ENCODE measurements at regions not wholly inside any gene's neighbourhood (a gene's known extent, or its start where the extent isn't known, plus 50 kb on each side); places are given as distances from the start of the nearest gene placed in this dataset.

DNA sequence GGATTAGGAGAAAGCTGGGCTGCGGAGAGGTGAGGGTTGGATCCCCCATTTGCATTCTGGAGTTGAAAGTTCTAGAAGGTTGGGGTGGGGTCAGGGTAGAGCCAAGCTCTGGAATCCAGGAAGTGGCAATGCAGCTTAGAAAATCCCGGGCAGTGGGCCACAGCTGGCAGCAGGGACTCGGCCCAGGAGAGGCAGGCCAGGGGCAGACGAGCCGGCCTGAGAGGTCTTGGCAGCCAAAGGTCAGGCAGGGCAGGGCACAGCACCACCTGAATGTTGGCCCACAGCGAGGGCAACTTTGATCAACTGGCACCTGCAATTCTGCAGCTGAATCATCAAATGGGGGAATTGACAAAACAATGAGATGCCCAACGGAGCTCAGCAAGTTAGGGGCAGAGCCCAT, 139.2 kb downstream of the INHBB start:
- TF ChIP-seq MXI1 (IDR thresholded peaks at IDR 0.05; ENCODE audit: low read depth, low read length) (no peak), ZBTB43 (CRISPR knock-in tag; IDR thresholded peaks at IDR 0.05) (no peak), SMAD3 (CRISPR knock-in tag; conservative IDR thresholded peaks at IDR 0.05) (no peak), EP300 (IDR thresholded peaks at IDR 0.05; ENCODE audit: low read length) (no peak), MEF2A (IDR thresholded peaks at IDR 0.05; ENCODE audit: control insufficient read depth, low read depth, low read length) (no peak), CEBPB (tag; IDR thresholded peaks at IDR 0.05) (no peak), LEF1 (IDR thresholded peaks at IDR 0.05) (no peak)
- TF ChIP-seq, protein P1, sequence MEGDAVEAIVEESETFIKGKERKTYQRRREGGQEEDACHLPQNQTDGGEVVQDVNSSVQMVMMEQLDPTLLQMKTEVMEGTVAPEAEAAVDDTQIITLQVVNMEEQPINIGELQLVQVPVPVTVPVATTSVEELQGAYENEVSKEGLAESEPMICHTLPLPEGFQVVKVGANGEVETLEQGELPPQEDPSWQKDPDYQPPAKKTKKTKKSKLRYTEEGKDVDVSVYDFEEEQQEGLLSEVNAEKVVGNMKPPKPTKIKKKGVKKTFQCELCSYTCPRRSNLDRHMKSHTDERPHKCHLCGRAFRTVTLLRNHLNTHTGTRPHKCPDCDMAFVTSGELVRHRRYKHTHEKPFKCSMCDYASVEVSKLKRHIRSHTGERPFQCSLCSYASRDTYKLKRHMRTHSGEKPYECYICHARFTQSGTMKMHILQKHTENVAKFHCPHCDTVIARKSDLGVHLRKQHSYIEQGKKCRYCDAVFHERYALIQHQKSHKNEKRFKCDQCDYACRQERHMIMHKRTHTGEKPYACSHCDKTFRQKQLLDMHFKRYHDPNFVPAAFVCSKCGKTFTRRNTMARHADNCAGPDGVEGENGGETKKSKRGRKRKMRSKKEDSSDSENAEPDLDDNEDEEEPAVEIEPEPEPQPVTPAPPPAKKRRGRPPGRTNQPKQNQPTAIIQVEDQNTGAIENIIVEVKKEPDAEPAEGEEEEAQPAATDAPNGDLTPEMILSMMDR (IDR thresholded peaks at IDR 0.05 in 2 of 3, conservative IDR thresholded peaks at IDR 0.05 in 1 of 3; ENCODE audit: insufficient read depth in 2 of 3, low read depth in 1 of 3, low read length in 3 of 3), result no peak
- TF ChIP-seq, protein P2, sequence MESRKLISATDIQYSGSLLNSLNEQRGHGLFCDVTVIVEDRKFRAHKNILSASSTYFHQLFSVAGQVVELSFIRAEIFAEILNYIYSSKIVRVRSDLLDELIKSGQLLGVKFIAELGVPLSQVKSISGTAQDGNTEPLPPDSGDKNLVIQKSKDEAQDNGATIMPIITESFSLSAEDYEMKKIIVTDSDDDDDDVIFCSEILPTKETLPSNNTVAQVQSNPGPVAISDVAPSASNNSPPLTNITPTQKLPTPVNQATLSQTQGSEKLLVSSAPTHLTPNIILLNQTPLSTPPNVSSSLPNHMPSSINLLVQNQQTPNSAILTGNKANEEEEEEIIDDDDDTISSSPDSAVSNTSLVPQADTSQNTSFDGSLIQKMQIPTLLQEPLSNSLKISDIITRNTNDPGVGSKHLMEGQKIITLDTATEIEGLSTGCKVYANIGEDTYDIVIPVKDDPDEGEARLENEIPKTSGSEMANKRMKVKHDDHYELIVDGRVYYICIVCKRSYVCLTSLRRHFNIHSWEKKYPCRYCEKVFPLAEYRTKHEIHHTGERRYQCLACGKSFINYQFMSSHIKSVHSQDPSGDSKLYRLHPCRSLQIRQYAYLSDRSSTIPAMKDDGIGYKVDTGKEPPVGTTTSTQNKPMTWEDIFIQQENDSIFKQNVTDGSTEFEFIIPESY (CRISPR knock-in tag; IDR thresholded peaks at IDR 0.05), result no peak
